Karpas-422 (cell line): ENCODE measurements at regions not wholly inside any gene's neighbourhood (a gene's known extent, or its start where the extent isn't known, plus 50 kb on each side); places are given as distances from the start of the nearest gene placed in this dataset.
"Not testable (repeated sequence)": the region's sequence is repeated elsewhere in the genome, so short reads cannot be mapped to it uniquely, and the experiment has no call there.

Experiments used
- DNase-seq: peaks from one replicate; pipeline ENCODE4 v3.0.0-alpha.2; 2015
- H2AFZ ChIP-seq: fragments of 200-600 bp; sonication (generic); 2 replicates; pipeline ENCODE4 v1.6.1; 2014; ENCODE audit warnings: antibody characterized with exemption, low read length, mixed read lengths
- H3K27ac ChIP-seq: fragments of 200-600 bp; sonication (generic); 2 replicates; pipeline ENCODE4 v1.5.1; 2014; ENCODE audit warnings: mild to moderate bottlenecking, low read length, moderate library complexity
- H3K27me3 ChIP-seq: fragments of 200-600 bp; sonication (generic); 2 replicates; pipeline ENCODE4 v1.6.1; 2014; ENCODE audit warnings: low read length, mixed read lengths
- H3K36me3 ChIP-seq: fragments of 200-600 bp; sonication (generic); 2 replicates; pipeline ENCODE4 v1.6.1; 2014; ENCODE audit warnings: low read length, mixed read lengths; ENCODE audit not compliant: insufficient read depth
- H3K4me1 ChIP-seq: fragments of 200-600 bp; sonication (generic); 2 replicates; pipeline ENCODE4 v1.6.1; 2014; ENCODE audit warnings: mild to moderate bottlenecking, low read length, mixed read lengths
- H3K4me2 ChIP-seq: fragments of 200-600 bp; sonication (generic); 2 replicates; pipeline ENCODE4 v1.6.1; 2014; ENCODE audit warnings: low read length, low read depth, mild to moderate bottlenecking; ENCODE audit not compliant: poor library complexity, severe bottlenecking
- H3K4me3 ChIP-seq: fragments of 200-600 bp; sonication (generic); 2 replicates; pipeline ENCODE4 v1.5.1; 2014; ENCODE audit warnings: mild to moderate bottlenecking, antibody characterized with exemption, low read length, mixed read lengths
- H3K79me2 ChIP-seq: fragments of 200-600 bp; sonication (generic); 2 replicates; pipeline ENCODE4 v1.6.1; 2014; ENCODE audit warnings: mild to moderate bottlenecking, low read length, mixed read lengths
- H3K9ac ChIP-seq: fragments of 200-600 bp; sonication (generic); 2 replicates; pipeline ENCODE4 v1.6.0; 2014; ENCODE audit warnings: low read length
- H3K9me2 ChIP-seq: fragments of 200-600 bp; sonication (generic), shearing (Covaris generic); replicated peaks from 2 replicates; pipeline ENCODE4 v1.6.0; 2014; ENCODE audit warnings: mild to moderate bottlenecking, low read length, moderate library complexity; ENCODE audit not compliant: insufficient read depth
- H3K9me3 ChIP-seq: fragments of 300-700, 200-600 bp; sonication (generic); 2 replicates; pipeline ENCODE4 v1.6.1; 2014; ENCODE audit warnings: low read length, mixed read lengths
- H4K20me1 ChIP-seq: fragments of 200-600 bp; sonication (generic); 2 replicates; pipeline ENCODE4 v1.6.1; 2014; ENCODE audit warnings: mild to moderate bottlenecking, antibody characterized with exemption, low read length, low read depth; ENCODE audit not compliant: insufficient read depth

DNA sequence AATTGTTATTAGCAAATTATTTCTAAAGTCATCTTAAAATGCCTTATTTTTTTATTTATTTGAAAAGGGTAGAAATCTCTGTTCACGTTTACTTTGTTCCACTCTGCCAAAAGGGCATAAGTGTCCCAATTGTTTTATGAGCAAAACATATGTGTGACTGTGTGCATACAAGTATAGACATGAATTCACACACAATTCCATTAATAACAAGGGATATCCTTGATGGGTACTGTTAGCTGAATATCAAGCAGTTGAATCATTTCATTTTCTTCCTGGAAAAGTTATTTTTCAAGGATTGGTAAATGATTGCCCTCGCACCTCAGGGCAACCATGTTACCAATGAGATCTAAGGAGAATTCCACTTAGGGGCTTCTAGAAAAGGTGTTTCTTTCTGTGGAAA is 92.1 kb upstream of the TAF11L2 start:
- no peaks in the 10 kb centered on the region for H3K4me1 ChIP-seq
- no peak overlapping the region for H3K4me2 ChIP-seq
- H3K9me2 ChIP-seq: no peaks in the 10 kb centered on the region
- DNase-seq: no peak
- no peaks in the 10 kb centered on the region for H3K36me3 ChIP-seq
- no peak overlapping the region for H3K4me3 ChIP-seq
- H4K20me1 ChIP-seq: no peaks in the 10 kb centered on the region
- H3K27ac ChIP-seq: no peak overlapping the region
- H2AFZ ChIP-seq: no peak overlapping the region
- H3K27me3 ChIP-seq: no peaks in the 10 kb centered on the region
- H3K9ac ChIP-seq: no peak overlapping the region
- H3K79me2 ChIP-seq: no peaks in the 10 kb centered on the region
- no peaks in the 10 kb centered on the region for H3K9me3 ChIP-seq

DNA sequence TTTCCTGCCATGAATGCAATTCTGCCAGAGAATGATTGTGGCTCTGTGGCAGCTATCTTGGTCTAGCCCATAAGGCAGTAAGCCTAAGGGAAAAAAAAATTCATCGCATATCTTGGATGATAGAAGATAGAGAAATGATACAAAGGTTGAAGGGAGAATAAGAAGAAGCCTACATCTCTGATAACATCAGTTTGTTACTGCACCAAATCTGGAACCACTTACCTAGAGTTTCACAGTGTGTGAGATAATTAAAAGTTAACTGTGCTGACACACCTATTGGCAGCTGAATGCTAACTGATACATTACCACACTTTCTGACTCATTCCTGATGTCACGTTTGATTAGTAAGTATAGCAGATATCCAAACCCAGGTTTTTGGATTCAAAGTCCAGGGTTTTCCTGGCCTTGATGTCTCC is 91.6 kb upstream of the TAF11L2 start:
- no peak overlapping the region for H3K4me2 ChIP-seq
- H3K27ac ChIP-seq: no peak overlapping the region
- H3K9me2 ChIP-seq: no peaks in the 10 kb centered on the region
- no peaks in the 10 kb centered on the region for H3K4me1 ChIP-seq
- H3K9ac ChIP-seq: no peak overlapping the region
- no peaks in the 10 kb centered on the region for H3K36me3 ChIP-seq
- H3K9me3 ChIP-seq: no peaks in the 10 kb centered on the region
- H3K27me3 ChIP-seq: no peaks in the 10 kb centered on the region
- H4K20me1 ChIP-seq: no peaks in the 10 kb centered on the region
- no peaks in the 10 kb centered on the region for H3K79me2 ChIP-seq
- no peak for DNase-seq
- H3K4me3 ChIP-seq: no peak overlapping the region
- H2AFZ ChIP-seq: no peak overlapping the region

DNA sequence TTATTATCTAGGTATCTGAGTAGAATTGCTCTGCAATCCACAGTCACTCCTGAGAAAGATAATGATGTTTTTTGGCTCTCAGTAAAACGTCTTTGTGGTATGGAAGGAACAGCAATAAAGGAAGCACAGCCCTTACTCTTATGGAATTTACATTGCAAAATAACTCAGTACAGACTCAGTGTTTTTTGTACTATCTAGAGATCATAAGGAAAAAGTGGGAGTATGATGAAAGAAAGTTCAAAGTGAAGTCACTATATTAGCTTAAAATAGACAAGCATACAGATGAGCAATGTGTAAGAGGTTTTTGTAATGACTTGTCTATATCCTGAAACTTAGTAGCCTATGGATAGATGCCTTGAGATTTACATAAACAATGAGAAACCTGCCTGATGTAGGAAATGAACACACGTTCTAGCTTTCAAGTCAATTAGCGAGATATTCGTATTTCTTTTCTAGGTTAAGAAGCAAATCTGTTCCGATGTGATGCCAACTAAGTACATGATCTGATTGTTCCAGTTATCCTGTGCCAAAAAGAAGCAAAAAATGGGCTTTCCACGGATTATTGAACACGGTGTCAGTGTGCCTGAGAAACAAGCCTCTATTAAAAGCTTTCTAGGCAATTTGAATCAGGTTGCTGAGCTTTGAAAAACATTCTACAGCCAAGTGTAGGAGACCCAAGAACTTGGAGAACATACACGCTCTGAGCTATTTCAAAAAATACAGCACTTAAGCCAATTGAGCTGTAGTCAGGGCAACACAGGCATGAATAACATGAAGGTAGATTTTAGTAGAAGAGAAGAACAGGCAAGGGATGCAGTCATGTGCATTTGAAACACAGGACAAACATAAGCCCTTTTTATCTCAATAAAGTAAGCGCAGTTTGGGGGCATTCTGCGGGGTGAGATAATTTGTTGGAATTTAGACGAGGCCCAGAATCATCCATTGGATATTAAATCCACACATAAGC is 86.3 kb upstream of the TAF11L2 start:
- Histone ChIP-seq H3K27ac (no peak overlapping the region), H3K4me3 (no peak overlapping the region), H4K20me1 (no peaks in the 10 kb centered on the region), H2AFZ (no peak overlapping the region), H3K79me2 (no peaks in the 10 kb centered on the region), H3K4me1 (no peaks in the 10 kb centered on the region), H3K27me3 (no peaks in the 10 kb centered on the region), H3K9ac (no peak overlapping the region), H3K4me2 (no peak overlapping the region), H3K36me3 (no peaks in the 10 kb centered on the region), H3K9me2 (no peaks in the 10 kb centered on the region), H3K9me3 (no peaks in the 10 kb centered on the region)
- no peak for DNase-seq

DNA sequence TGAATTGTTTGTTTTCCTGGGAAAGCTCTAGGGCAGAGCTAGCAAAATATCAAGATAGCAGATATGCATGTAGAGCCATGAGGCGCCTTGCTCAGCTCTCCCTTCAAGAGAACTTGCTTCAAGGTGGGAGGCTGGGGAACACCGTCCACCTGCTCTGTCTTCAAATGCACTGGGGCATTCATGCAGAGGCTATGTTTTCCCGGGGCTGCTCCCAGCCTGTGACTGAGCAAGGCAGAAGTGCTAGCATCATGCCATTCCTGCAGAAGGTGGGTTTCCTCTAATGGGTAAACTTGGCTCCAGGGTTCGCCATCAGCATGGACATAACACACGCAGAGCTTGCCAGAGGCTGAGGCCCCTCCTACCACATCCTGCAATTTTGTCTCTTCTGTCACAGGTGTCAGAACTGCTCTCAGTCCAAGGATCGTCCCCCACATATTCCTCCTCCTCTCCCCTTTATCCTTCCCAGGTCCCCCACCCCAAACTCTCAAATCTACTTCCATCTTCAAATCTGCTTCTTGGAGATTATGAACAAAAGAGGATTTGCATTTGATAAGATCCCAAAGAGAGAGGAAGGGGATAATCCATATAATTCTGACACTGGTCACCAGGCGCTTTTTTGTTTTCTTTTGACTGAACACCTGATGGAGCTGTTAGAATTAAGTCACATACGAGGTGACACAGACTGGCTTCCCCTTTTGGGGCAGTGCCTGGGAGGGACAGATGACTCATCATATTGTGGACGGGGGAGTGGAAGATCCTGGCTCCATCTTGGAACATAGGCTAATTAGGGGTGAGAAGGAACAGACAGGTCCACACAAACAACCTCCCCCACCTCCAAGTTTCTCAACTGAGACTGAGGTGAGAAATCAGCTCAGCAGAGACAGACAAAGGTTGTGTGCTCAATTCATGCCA is 85.0 kb upstream of the TAF11L2 start:
- no peaks in the 10 kb centered on the region for H3K79me2 ChIP-seq
- H3K9me3 ChIP-seq: no peaks in the 10 kb centered on the region
- H3K27me3 ChIP-seq: no peaks in the 10 kb centered on the region
- no peaks in the 10 kb centered on the region for H3K9me2 ChIP-seq
- H3K9ac ChIP-seq: no peak overlapping the region
- no peak for DNase-seq
- H3K27ac ChIP-seq: no peak overlapping the region
- H3K4me2 ChIP-seq: no peak overlapping the region
- H3K4me1 ChIP-seq: no peaks in the 10 kb centered on the region
- H4K20me1 ChIP-seq: no peaks in the 10 kb centered on the region
- H3K4me3 ChIP-seq: no peak overlapping the region
- H2AFZ ChIP-seq: no peak overlapping the region
- no peaks in the 10 kb centered on the region for H3K36me3 ChIP-seq

DNA sequence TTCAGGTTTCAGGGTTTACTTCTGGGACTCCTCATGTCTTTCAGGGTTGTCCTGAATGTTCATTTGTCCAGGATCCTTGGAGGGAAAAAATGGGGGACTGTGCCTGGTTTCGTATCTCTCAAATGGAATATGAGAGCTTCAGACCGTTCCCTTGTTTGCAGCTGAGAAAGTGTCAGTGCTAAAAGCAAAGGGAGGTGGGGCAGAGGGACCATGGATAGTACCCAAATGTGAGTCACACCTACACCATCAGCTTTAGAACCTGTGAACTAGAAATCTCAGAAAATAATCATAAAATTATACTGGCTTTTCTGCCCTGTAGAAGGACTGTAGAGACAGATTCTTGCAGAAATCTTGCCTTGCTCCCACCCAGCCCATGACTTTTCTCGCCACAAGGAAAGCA is 84.3 kb upstream of the TAF11L2 start:
- Histone ChIP-seq H3K4me3 (no peak overlapping the region), H2AFZ (no peak overlapping the region), H3K79me2 (no peaks in the 10 kb centered on the region), H3K4me2 (no peak overlapping the region), H3K9me2 (no peaks in the 10 kb centered on the region), H3K9me3 (no peaks in the 10 kb centered on the region), H3K4me1 (no peaks in the 10 kb centered on the region), H3K9ac (no peak overlapping the region), H3K36me3 (no peaks in the 10 kb centered on the region), H3K27ac (no peak overlapping the region), H3K27me3 (no peaks in the 10 kb centered on the region), H4K20me1 (no peaks in the 10 kb centered on the region)
- DNase-seq: no peak

DNA sequence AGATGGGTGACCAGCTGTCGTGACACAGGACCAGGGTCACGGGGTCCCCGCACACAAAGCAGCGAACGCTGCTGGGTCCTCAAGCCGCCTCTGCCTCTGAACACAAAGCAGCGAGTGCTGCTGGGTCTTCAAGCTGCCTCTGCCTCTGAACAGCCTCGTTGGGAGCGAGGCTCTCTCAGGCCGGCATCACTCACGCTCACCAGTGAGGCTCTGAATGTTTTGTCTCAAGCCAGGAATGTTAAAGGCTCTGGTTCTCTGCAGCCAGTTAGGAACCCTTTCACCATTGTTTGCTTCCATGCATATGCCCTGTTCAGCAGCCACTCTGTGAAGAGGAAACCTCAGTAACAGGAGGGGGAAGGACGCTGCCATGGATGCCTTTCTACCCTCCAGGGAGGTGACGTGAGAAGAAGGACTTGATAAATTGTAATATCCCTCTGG is 82.7 kb upstream of the TAF11L2 start:
- DNase-seq: no peak
- no peaks in the 10 kb centered on the region for H3K36me3 ChIP-seq
- H3K9ac ChIP-seq: no peak overlapping the region
- no peak overlapping the region for H3K4me3 ChIP-seq
- no peaks in the 10 kb centered on the region for H3K9me2 ChIP-seq
- H3K27me3 ChIP-seq: no peaks in the 10 kb centered on the region
- H4K20me1 ChIP-seq: no peaks in the 10 kb centered on the region
- H3K79me2 ChIP-seq: no peaks in the 10 kb centered on the region
- no peaks in the 10 kb centered on the region for H3K9me3 ChIP-seq
- no peaks in the 10 kb centered on the region for H3K4me1 ChIP-seq
- H3K27ac ChIP-seq: no peak overlapping the region
- H2AFZ ChIP-seq: no peak overlapping the region
- no peak overlapping the region for H3K4me2 ChIP-seq

DNA sequence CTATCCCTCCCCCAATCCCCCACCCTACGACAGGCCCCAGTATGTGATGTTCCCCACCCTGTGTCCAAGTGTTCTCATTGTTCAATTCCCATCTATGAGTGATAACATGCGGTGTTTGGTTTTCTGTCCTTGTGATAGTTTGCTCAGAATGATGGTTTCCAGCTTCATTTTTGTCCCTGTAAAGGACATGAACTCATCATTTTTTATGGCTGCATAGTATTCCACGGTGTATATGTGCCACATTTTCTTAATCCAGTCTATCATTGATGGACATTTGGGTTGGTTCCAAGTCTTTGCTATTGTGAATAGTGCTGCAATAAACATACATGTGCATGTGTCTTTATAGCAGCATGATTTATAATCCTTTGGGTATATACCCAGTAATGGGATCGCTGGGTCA is 81.7 kb upstream of the TAF11L2 start:
- not testable (repeated sequence) for H2AFZ ChIP-seq, H3K4me3 ChIP-seq, H3K9me3 ChIP-seq, H3K79me2 ChIP-seq, H3K36me3 ChIP-seq, H3K4me1 ChIP-seq, DNase-seq, H3K27ac ChIP-seq, H3K4me2 ChIP-seq, H4K20me1 ChIP-seq, H3K9me2 ChIP-seq, H3K9ac ChIP-seq, H3K27me3 ChIP-seq

DNA sequence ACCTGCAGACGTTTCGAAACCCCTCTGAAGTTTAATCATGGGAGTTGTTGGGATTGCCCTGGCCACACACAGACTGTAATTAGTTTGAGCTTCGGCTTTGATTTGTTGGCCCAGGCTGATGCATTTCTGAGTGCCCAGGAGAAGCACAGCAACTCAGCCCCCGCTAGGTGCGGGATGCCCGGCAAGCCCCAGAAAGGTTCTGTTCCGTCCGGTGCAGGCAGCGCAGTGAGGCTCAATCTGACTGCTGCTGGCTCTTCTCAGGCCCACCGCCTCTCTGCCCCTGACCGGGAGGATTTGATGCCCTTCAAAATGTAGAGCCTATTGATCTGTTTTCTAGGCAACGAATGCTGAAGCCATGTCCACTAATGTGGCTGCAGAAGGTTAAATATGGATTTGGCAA is 73.4 kb upstream of the TAF11L2 start:
- no peaks in the 10 kb centered on the region for H3K9me2 ChIP-seq
- H3K27me3 ChIP-seq: no peaks in the 10 kb centered on the region
- H3K27ac ChIP-seq: no peak overlapping the region
- DNase-seq: no peak
- H4K20me1 ChIP-seq: no peaks in the 10 kb centered on the region
- H3K4me3 ChIP-seq: no peak overlapping the region
- H3K36me3 ChIP-seq: no peaks in the 10 kb centered on the region
- no peak overlapping the region for H2AFZ ChIP-seq
- peaks cover 7% of the 10 kb centered on the region for H3K4me1 ChIP-seq
- H3K79me2 ChIP-seq: no peaks in the 10 kb centered on the region
- no peak overlapping the region for H3K9ac ChIP-seq
- no peaks in the 10 kb centered on the region for H3K9me3 ChIP-seq
- no peak overlapping the region for H3K4me2 ChIP-seq
